IMR-90 (cell line): ENCODE measurements at regions not wholly inside any gene's neighbourhood (a gene's known extent, or its start where the extent isn't known, plus 50 kb on each side); places are given as distances from the start of the nearest gene placed in this dataset.

Experiments used
- CHD1 ChIP-seq: IDR thresholded peaks from 2 replicates; pipeline ENCODE4 v1.6.1; 2012; ENCODE audit warnings: low read depth, low read length, improper control_type of control experiment
- MAFK ChIP-seq: IDR thresholded peaks from 2 replicates; pipeline ENCODE4 v1.6.1; 2012; ENCODE audit warnings: low read depth, low read length, improper control_type of control experiment
- MAZ ChIP-seq: IDR thresholded peaks from 2 replicates; pipeline ENCODE4 v1.6.1; 2012; ENCODE audit warnings: low read depth, mild to moderate bottlenecking, low read length, improper control_type of control experiment, moderate library complexity, borderline replicate concordance
- MXI1 ChIP-seq: IDR thresholded peaks from 2 replicates; pipeline ENCODE4 v1.6.1; 2012; ENCODE audit warnings: low read depth, mild to moderate bottlenecking, low read length, moderate library complexity, borderline replicate concordance
- POLR2A ChIP-seq: IDR thresholded peaks from 2 replicates; pipeline ENCODE4 v1.6.1; 2012; ENCODE audit warnings: mild to moderate bottlenecking, low read depth, low read length
- RAD21 ChIP-seq: IDR thresholded peaks from 2 replicates; pipeline ENCODE4 v1.6.1; 2012; ENCODE audit warnings: low read length, improper control_type of control experiment
- RCOR1 ChIP-seq: IDR thresholded peaks from 2 replicates; pipeline ENCODE4 v1.6.1; 2012; ENCODE audit warnings: mild to moderate bottlenecking, low read length, improper control_type of control experiment; ENCODE audit not compliant: insufficient replicate concordance
- RFX5 ChIP-seq: IDR thresholded peaks from 2 replicates; pipeline ENCODE4 v1.8.0; 2012; ENCODE audit warnings: low read depth, mild to moderate bottlenecking, low read length, moderate library complexity
- SMC3 ChIP-seq: fragments of 150-350 bp; IDR thresholded peaks from 2 replicates; pipeline ENCODE4 v1.6.1; 2016; ENCODE audit warnings: low read depth, mild to moderate bottlenecking, antibody characterized with exemption, low read length, moderate library complexity
- TF ChIP-seq, protein P1 (sequence below): conservative IDR thresholded peaks from 2 replicates; pipeline ENCODE4 v1.5.1; 2012; ENCODE audit warnings: mild to moderate bottlenecking, low read depth, low read length, improper control_type of control experiment
- TF ChIP-seq, protein P2 (sequence below): fragments of 150-350 bp; IDR thresholded peaks from 2 replicates; pipeline ENCODE4 v1.6.1; 2017; ENCODE audit warnings: mild to moderate bottlenecking, antibody characterized with exemption, low read length, low read depth

DNA sequence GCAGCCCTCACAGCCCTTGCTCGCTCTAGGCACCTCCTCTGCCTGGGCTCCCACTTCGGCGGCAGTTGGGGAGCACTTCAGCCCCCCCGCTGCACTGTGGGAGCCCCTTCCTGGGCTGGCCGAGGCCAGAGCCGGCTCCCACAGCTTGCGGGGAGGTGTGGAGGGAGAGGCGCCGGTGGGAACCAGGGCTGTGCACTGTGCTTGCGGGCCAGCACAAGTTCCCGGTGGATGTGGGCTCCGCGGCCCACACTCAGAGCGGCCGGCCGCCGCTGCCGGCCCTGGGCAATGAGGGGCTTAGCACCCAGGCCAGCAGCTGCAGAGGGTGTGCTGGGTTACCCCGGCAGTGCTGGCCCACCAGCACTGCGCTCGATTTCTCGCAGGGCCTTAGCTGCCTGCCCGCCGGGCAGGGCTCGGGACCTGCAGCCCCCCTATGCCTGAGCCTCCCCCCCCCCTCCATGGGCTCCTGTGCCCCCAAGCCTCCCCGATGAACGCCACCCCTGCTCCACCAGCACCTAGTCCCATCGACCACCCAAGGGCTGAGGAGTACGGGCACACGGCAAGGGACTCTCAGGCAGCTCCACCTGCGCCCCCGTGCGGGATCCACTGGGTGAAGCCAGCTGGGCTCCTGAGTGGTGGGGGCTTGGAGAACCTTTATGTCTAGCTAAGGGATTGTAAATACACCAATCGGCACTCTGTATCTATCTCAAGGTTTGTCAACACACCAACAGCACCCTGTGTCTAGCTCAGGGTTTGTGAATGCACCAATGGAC lies 224.8 kb downstream of the ZNF608 start:
- TF ChIP-seq, protein P1, sequence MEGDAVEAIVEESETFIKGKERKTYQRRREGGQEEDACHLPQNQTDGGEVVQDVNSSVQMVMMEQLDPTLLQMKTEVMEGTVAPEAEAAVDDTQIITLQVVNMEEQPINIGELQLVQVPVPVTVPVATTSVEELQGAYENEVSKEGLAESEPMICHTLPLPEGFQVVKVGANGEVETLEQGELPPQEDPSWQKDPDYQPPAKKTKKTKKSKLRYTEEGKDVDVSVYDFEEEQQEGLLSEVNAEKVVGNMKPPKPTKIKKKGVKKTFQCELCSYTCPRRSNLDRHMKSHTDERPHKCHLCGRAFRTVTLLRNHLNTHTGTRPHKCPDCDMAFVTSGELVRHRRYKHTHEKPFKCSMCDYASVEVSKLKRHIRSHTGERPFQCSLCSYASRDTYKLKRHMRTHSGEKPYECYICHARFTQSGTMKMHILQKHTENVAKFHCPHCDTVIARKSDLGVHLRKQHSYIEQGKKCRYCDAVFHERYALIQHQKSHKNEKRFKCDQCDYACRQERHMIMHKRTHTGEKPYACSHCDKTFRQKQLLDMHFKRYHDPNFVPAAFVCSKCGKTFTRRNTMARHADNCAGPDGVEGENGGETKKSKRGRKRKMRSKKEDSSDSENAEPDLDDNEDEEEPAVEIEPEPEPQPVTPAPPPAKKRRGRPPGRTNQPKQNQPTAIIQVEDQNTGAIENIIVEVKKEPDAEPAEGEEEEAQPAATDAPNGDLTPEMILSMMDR = no peak
- TF ChIP-seq SMC3 (no peak), MAZ (no peak), MXI1 (no peak), POLR2A (no peak), RFX5 (no peak), CHD1 (no peak), MAFK (no peak), RCOR1 (no peak), RAD21 (no peak)
- TF ChIP-seq, protein P2, sequence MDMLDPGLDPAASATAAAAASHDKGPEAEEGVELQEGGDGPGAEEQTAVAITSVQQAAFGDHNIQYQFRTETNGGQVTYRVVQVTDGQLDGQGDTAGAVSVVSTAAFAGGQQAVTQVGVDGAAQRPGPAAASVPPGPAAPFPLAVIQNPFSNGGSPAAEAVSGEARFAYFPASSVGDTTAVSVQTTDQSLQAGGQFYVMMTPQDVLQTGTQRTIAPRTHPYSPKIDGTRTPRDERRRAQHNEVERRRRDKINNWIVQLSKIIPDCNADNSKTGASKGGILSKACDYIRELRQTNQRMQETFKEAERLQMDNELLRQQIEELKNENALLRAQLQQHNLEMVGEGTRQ = no peak
